ENCODE measurements at regions not wholly inside any gene's neighbourhood (a gene's known extent, or its start where the extent isn't known, plus 50 kb on each side); places are given as distances from the start of the nearest gene placed in this dataset.

- TF ChIP-seq CTCF (IDR thresholded peaks at IDR 0.05) (no peak), POLR2A (IDR thresholded peaks at IDR 0.05) (no peak)
Measured at GRCh38 chr3:31399271-31399670, 133.5 kb upstream of the STT3B start.

Data from body of pancreas (tissue), 4 donors.